Fibroblast of lung (primary cell): ENCODE measurements at regions not wholly inside any gene's neighbourhood (a gene's known extent, or its start where the extent isn't known, plus 50 kb on each side); places are given as distances from the start of the nearest gene placed in this dataset.

Experiments used
- CTCF ChIP-seq, 2 donors: IDR thresholded peaks in 1 of 2; conservative IDR thresholded peaks in 1 of 2; 1 replicate in 1 of 2; 2 replicates in 1 of 2; pipeline ENCODE4 v1.5.1; 2011 to 2012; ENCODE audit warnings: low read length in 2 of 2, control low read depth in 1 of 2, inconsistent platforms in 1 of 2, low read depth in 1 of 2, mild to moderate bottlenecking in 1 of 2
- EZH2 ChIP-seq: IDR thresholded peaks from 2 replicates; pipeline ENCODE4 v1.5.1; 2012; ENCODE audit warnings: low read length, control low read depth, mild to moderate bottlenecking; ENCODE audit errors: missing control alignments

DNA sequence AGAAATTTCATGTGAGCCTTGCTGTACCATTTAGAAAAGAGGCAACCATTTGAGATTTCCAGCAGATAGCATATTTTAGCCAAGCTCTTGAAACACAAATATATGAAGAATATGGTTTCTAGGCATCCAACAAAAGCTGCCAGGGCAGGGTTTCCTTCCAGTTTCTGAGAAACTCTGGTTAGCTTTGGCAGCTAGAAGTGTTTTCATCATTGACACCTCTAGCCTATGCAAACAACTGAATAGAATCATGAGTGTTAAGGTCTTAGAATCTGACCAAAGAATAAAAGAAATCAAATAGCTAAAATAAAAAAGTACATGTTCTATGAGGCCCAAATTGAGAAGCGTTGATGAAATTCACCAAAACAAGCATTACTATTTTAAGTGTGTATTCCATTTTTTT is 188.1 kb downstream of the TMEM167A start:
- TF ChIP-seq CTCF (conservative IDR thresholded peaks at IDR 0.05 in 1 of 2, IDR thresholded peaks at IDR 0.05 in 1 of 2; ENCODE audit: low read depth in 1 of 2, low read length in 2 of 2) (no peak), EZH2 (no peak)
